ENCODE measurements at regions not wholly inside any gene's neighbourhood (a gene's known extent, or its start where the extent isn't known, plus 50 kb on each side); places are given as distances from the start of the nearest gene placed in this dataset.
"Not testable (repeated sequence)": the region's sequence is repeated elsewhere in the genome, so short reads cannot be mapped to it uniquely, and the experiment has no call there.

GRCh38 chr18:68153821-68154220 lies 561.1 kb downstream of the TMX3 start:
- TF ChIP-seq CTCF (IDR thresholded peaks at IDR 0.05); REST (IDR thresholded peaks at IDR 0.05; ENCODE audit: insufficient read depth in 1 of 2, low read depth in 2 of 2, low read length in 1 of 2); POLR2AphosphoS5 (IDR thresholded peaks at IDR 0.05; ENCODE audit: low read depth, low read length); SIN3A (IDR thresholded peaks at IDR 0.05; ENCODE audit: borderline replicate concordance, insufficient read depth, low read depth, low read length); TCF7L2 (IDR thresholded peaks at IDR 0.05; ENCODE audit: low read depth, low read length): not testable (repeated sequence)
